OCI-LY1 (cell line): ENCODE measurements at regions not wholly inside any gene's neighbourhood (a gene's known extent, or its start where the extent isn't known, plus 50 kb on each side); places are given as distances from the start of the nearest gene placed in this dataset.

Source experiments
- H2AFZ ChIP-seq: fragments of 200-600 bp; sonication (generic), shearing (Covaris generic); 2 replicates; pipeline ENCODE4 v1.6.0; 2014; ENCODE audit warnings: antibody characterized with exemption, mild to moderate bottlenecking, low read length
- H3F3A ChIP-seq: fragments of 200-600 bp; sonication (generic), shearing (Covaris generic); 2 replicates; pipeline ENCODE4 v1.6.0; 2014; ENCODE audit warnings: mild to moderate bottlenecking, antibody characterized with exemption, low read length, moderate library complexity; ENCODE audit not compliant: insufficient read depth
- H3K27ac ChIP-seq: fragments of 200-600 bp; sonication (generic); 2 replicates; pipeline ENCODE4 v1.5.1; 2014; ENCODE audit warnings: low read length, mixed run types, mild to moderate bottlenecking, low read depth; ENCODE audit not compliant: poor library complexity, severe bottlenecking
- H3K27me3 ChIP-seq: fragments of 200-600 bp; sonication (generic); 2 replicates; pipeline ENCODE4 v1.6.0; 2014; ENCODE audit warnings: antibody characterized with exemption, mild to moderate bottlenecking, low read length, moderate library complexity; ENCODE audit not compliant: insufficient read depth
- H3K36me3 ChIP-seq: fragments of 200-600 bp; sonication (generic); 2 replicates; pipeline ENCODE4 v1.6.1; 2014; ENCODE audit warnings: mild to moderate bottlenecking, antibody characterized with exemption, low read length, moderate library complexity, mixed read lengths; ENCODE audit not compliant: insufficient read depth
- H3K4me1 ChIP-seq: fragments of 200-600 bp; sonication (generic); 2 replicates; pipeline ENCODE4 v1.5.1; 2014; ENCODE audit warnings: mild to moderate bottlenecking, low read length, moderate library complexity; ENCODE audit not compliant: insufficient read depth, severe bottlenecking
- H3K4me2 ChIP-seq: fragments of 200-600 bp; sonication (generic), shearing (Covaris generic); 2 replicates; pipeline ENCODE4 v1.6.1; 2014; ENCODE audit warnings: low read length
- H3K4me3 ChIP-seq: fragments of 200-600 bp; sonication (generic); 2 replicates; pipeline ENCODE4 v1.5.1; 2014; ENCODE audit warnings: low read length, low read depth, mild to moderate bottlenecking, mixed read lengths; ENCODE audit not compliant: poor library complexity, severe bottlenecking
- H3K79me2 ChIP-seq: fragments of 200-600 bp; shearing (Covaris generic); 2 replicates; pipeline ENCODE4 v1.6.1; 2016; ENCODE audit warnings: mixed run types, low read length, mixed read lengths; ENCODE audit not compliant: insufficient read depth
- H3K9ac ChIP-seq: fragments of 200-600 bp; sonication (generic), shearing (Covaris generic); 2 replicates; pipeline ENCODE4 v1.6.1; 2014; ENCODE audit warnings: mild to moderate bottlenecking, low read length, mixed read lengths
- H3K9me2 ChIP-seq: fragments of 200-600 bp; sonication (generic), shearing (Covaris generic); 2 replicates; pipeline ENCODE4 v1.6.1; 2014; ENCODE audit warnings: low read depth, mild to moderate bottlenecking, low read length, mixed read lengths
- H3K9me3 ChIP-seq: fragments of 200-600 bp; shearing (Covaris generic); 2 replicates; pipeline ENCODE4 v1.6.1; 2014; ENCODE audit warnings: low read length, mixed read lengths
- H4K20me1 ChIP-seq: fragments of 200-600 bp; sonication (generic), shearing (Covaris generic); 2 replicates; pipeline ENCODE4 v1.6.0; 2016; ENCODE audit warnings: mild to moderate bottlenecking, low read length; ENCODE audit not compliant: insufficient read depth
- EZH2 ChIP-seq: fragments of 200-600 bp; sonication (generic), shearing (Covaris generic); IDR thresholded peaks from 2 replicates; pipeline ENCODE4 v1.8.0; 2017; ENCODE audit warnings: borderline replicate concordance, mixed run types, mild to moderate bottlenecking, antibody characterized with exemption, low read length, moderate library complexity, mixed read lengths
- TF ChIP-seq, protein P1 (sequence below): fragments of 200-600 bp; sonication (generic), shearing (Covaris generic); IDR thresholded peaks from 2 replicates; pipeline ENCODE4 v1.5.1; 2017; ENCODE audit warnings: mild to moderate bottlenecking, antibody characterized with exemption, low read length, moderate library complexity, mixed read lengths

DNA sequence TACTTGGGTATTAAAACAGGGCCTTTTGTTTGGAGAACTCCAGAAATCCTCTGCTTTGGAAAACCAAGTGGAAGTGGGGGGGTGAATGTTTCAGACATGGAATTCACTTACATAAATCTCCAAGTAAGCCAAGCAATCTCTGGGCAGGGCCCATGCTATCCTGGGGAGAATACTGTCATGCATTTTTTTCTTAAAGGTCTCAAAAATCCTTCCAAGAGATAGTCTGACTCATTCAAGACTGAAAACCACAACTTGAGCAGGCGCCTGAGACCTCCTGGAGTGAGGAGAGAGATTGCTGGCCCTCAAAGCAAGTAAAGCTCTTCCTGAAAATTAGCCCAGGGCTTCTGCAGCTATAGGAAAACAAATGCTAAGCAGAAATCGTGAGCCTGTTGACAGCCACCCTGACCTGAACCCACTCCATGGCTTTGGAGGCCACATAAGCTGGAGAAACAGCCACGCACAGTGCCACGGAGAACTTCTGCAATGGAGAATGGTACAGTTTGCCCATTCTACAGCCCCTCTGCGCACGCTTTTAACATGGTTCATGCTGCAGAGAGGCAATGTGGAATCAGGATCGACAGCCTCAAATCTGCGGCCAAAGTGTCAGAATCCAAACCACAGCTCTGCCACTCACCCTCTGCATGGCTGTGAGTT, 203.1 kb upstream of the AUTS2 start:
- H3F3A ChIP-seq: no peaks in the 10 kb centered on the region
- no peaks in the 10 kb centered on the region for H4K20me1 ChIP-seq
- no peak overlapping the region for H2AFZ ChIP-seq
- H3K4me2 ChIP-seq: no peak overlapping the region
- H3K9me3 ChIP-seq: no peaks in the 10 kb centered on the region
- no peak overlapping the region for H3K27ac ChIP-seq
- H3K36me3 ChIP-seq: no peaks in the 10 kb centered on the region
- no peak for TF ChIP-seq EZH2
- TF ChIP-seq, protein P1, sequence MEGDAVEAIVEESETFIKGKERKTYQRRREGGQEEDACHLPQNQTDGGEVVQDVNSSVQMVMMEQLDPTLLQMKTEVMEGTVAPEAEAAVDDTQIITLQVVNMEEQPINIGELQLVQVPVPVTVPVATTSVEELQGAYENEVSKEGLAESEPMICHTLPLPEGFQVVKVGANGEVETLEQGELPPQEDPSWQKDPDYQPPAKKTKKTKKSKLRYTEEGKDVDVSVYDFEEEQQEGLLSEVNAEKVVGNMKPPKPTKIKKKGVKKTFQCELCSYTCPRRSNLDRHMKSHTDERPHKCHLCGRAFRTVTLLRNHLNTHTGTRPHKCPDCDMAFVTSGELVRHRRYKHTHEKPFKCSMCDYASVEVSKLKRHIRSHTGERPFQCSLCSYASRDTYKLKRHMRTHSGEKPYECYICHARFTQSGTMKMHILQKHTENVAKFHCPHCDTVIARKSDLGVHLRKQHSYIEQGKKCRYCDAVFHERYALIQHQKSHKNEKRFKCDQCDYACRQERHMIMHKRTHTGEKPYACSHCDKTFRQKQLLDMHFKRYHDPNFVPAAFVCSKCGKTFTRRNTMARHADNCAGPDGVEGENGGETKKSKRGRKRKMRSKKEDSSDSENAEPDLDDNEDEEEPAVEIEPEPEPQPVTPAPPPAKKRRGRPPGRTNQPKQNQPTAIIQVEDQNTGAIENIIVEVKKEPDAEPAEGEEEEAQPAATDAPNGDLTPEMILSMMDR: no peak
- H3K9me2 ChIP-seq: no peaks in the 10 kb centered on the region
- no peaks in the 10 kb centered on the region for H3K79me2 ChIP-seq
- no peak overlapping the region for H3K4me3 ChIP-seq
- no peaks in the 10 kb centered on the region for H3K27me3 ChIP-seq
- no peak overlapping the region for H3K9ac ChIP-seq
- H3K4me1 ChIP-seq: no peaks in the 10 kb centered on the region

DNA sequence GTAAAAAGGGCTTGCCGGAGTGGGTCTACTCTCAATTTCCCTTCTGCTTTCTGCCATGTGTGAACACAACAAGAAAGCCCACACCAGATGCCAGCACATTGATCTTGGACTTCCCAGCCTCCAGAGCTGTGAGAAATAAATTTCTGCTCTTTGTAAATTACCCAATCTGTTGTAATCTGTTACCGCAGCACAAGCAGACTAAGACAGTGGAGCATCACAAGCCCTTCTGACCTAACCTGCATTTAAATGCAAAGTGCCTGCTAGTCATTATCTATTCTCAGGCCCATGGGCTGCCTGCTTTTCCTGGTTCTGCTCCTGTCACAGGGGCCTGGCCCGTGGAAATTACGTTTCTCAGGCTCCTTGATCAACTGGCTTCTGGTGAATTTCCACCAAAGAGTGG, 199.3 kb upstream of the AUTS2 start:
- H3K9me3 ChIP-seq: no peaks in the 10 kb centered on the region
- H3K27ac ChIP-seq: no peak overlapping the region
- no peaks in the 10 kb centered on the region for H3K27me3 ChIP-seq
- H3K79me2 ChIP-seq: no peaks in the 10 kb centered on the region
- no peak overlapping the region for H3K4me3 ChIP-seq
- no peaks in the 10 kb centered on the region for H3K9me2 ChIP-seq
- no peaks in the 10 kb centered on the region for H3K36me3 ChIP-seq
- H4K20me1 ChIP-seq: no peaks in the 10 kb centered on the region
- peaks cover 9% of the 10 kb centered on the region for H3K4me1 ChIP-seq
- H3F3A ChIP-seq: no peaks in the 10 kb centered on the region
- TF ChIP-seq, protein P1: no peak
- no peak for TF ChIP-seq EZH2
- no peak overlapping the region for H3K4me2 ChIP-seq
- no peak overlapping the region for H2AFZ ChIP-seq
- no peak overlapping the region for H3K9ac ChIP-seq

DNA sequence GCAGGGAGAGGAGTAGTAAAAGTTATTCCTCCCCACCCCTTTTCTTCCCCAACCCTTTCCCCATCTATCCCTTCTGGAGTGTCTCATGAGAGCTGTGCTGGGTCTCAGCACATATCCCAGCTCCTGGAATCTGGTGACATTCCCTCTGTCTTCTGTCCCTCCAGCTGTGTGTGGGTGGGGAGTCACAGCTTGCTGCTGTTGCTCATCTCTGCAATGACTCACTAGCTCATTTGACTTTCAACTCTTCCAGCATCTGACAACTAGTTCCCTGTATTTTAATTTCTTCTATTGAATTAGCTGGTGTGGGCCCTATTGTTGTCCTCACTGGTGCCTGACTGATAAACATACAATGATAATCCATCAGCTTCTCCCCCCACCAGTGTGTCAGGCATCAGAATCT, 198.9 kb upstream of the AUTS2 start:
- TF ChIP-seq, protein P1: no peak
- no peak for TF ChIP-seq EZH2
- H3K4me2 ChIP-seq: no peak overlapping the region
- H3K79me2 ChIP-seq: no peaks in the 10 kb centered on the region
- no peak overlapping the region for H3K9ac ChIP-seq
- no peaks in the 10 kb centered on the region for H3K36me3 ChIP-seq
- H3K9me2 ChIP-seq: no peaks in the 10 kb centered on the region
- H4K20me1 ChIP-seq: no peaks in the 10 kb centered on the region
- H3K9me3 ChIP-seq: no peaks in the 10 kb centered on the region
- no peaks in the 10 kb centered on the region for H3F3A ChIP-seq
- no peak overlapping the region for H2AFZ ChIP-seq
- H3K4me3 ChIP-seq: no peak overlapping the region
- peaks cover 10% of the 10 kb centered on the region for H3K4me1 ChIP-seq
- H3K27me3 ChIP-seq: no peaks in the 10 kb centered on the region
- no peak overlapping the region for H3K27ac ChIP-seq
